Pancreas (tissue), 10 donors: ENCODE measurements at regions not wholly inside any gene's neighbourhood (a gene's known extent, or its start where the extent isn't known, plus 50 kb on each side); places are given as distances from the start of the nearest gene placed in this dataset.

Source experiments
- ATAC-seq, 4 donors: fragments of 200-7000 bp; cut with Tn5 transposase; one replicate each; pipeline versions ENCODE4 v1.8.0 to v1.9.1; 2020; ENCODE audit warnings: mild to moderate bottlenecking in 4 of 4, moderate library complexity in 4 of 4
- DNase-seq, 6 donors: peaks; one replicate each; pipeline ENCODE4 v3.0.0-alpha.2; 2020
- FAIRE-seq: peaks from 2 replicates; lab custom pipeline; 2012; peaks lifted over from hg19 to GRCh38; lab: Jason Lieb, UNC
- H3K27ac ChIP-seq, 4 donors: fragments of 200-600 bp; sonication (generic); 1 replicate in 3 of 4; 2 replicates in 1 of 4; pipeline versions ENCODE4 v1.5.0 to v1.8.0; 2020
- H3K27me3 ChIP-seq, 4 donors: fragments of 200-600 bp; one replicate each; pipeline ENCODE4 v1.8.0; 2021
- H3K36me3 ChIP-seq, 3 donors: fragments of 200-600 bp; sonication (generic) in 1 of 3; one replicate each; pipeline versions ENCODE4 v1.5.0 to v1.8.0; 2020 to 2021
- H3K4me1 ChIP-seq, 3 donors: fragments of 200-600 bp; one replicate each; pipeline ENCODE4 v1.8.0; 2021
- H3K4me3 ChIP-seq, 4 donors: fragments of 200-600 bp; sonication (generic) in 2 of 4; one replicate each; pipeline versions ENCODE4 v1.5.0 to v1.8.0; 2020 to 2021
- H3K9me3 ChIP-seq, 4 donors: fragments of 200-600 bp; one replicate each; pipeline ENCODE4 v1.8.0; 2021
- WGBS, 2 donors: extraction: QIAGEN DNeasy Blood & Tissue Kit; methylation state at CpG; one replicate each; pipeline ENCODE4 v1.1.7; 2013; 5-methylcytosine and 5-hydroxymethylcytosine counted together
- intact Hi-C, 3 donors: fragments of 100-400 bp; cut with DNase I; formaldehyde crosslinking; loops; one replicate each; pipeline versions ENCODE4 v1.11.1 to v1.14.2; 2022
- TF ChIP-seq, protein P1 (sequence below), 4 donors: fragments of 200-600 bp; sonication (generic) in 3 of 4; IDR thresholded peaks; one replicate each; pipeline versions ENCODE4 v1.5.0 to v1.8.0; 2021; ENCODE audit warnings: antibody characterized with exemption in 4 of 4
- donor health status: healthy with polysubstance abuse.
- donor health status: DM: no; HTN: no; CAD: no; lungs with moderate emphysema.
- donor health status: DM: no; HTN: no; CAD: no.
- donor health status: control.
- donor health status: control.
- donor health status: Bipolar disorder and iron deficiency.
- donor health status: DM: yes; HTN: yes; CAD: no.
- donor health status: DM: no; HTN: no; CAD: no.
- donor health status: DM: no; HTN: no; CAD: no.
- donor health status: DM: yes; HTN: yes; CAD: no.

DNA sequence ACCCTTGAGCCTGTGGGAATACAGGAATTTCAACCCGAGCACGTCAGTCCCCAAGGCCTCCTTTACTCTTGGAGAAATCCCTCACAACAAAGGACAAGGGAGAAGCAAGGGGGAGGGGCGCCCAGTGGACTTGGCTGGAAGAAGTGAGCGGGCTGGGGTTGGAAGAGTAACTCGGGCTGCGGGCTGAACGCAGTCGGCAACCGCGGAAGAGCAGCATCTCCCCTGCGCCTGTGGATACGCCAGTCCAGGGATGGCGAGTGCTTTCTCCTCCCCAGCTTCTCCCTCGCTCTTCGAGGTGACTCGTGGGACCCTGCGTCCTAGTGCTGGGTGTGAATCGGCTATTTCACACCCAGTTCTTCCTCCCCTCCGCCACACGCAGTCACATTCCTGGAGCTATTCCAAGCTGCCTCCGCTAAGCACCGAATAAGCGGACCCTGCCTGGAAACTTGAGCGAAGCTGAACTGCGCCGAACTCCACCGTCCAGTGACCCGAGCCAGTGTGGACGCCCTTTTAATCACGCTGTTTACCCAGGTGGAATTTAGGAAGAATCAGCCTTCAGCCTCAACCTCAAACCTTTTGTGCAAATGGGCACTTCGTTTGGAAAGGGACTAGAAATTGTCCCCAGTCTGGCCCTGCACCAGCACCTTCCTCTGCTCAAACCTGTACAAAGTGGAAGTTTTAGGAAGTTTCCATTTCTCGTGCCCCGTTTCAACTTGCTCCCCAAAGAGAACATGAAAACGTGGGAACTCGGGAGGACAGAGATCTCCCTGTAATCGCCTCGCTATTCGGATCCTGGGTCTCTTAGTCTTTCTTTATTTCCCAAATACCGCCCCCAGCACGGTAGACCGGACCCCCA is 64.3 kb upstream of the WDR17 start:
- intact Hi-C loops, result no loop called here
- Histone ChIP-seq H3K27me3 (peaks cover 0 to 7% (median 0%) of the 10 kb centered on the region in 4 donors), H3K27ac (no peak overlapping the region), H3K4me1 (no peaks in the 10 kb centered on the region), H3K4me3 (peak overlapping the region; percentile 9 to 54 (median 32)), H3K9me3 (no peaks in the 10 kb centered on the region), H3K36me3 (no peaks in the 10 kb centered on the region)
- no peak for FAIRE-seq
- ATAC-seq, result peak; percentile 56 to 70 (median 68)
- TF ChIP-seq, protein P1, sequence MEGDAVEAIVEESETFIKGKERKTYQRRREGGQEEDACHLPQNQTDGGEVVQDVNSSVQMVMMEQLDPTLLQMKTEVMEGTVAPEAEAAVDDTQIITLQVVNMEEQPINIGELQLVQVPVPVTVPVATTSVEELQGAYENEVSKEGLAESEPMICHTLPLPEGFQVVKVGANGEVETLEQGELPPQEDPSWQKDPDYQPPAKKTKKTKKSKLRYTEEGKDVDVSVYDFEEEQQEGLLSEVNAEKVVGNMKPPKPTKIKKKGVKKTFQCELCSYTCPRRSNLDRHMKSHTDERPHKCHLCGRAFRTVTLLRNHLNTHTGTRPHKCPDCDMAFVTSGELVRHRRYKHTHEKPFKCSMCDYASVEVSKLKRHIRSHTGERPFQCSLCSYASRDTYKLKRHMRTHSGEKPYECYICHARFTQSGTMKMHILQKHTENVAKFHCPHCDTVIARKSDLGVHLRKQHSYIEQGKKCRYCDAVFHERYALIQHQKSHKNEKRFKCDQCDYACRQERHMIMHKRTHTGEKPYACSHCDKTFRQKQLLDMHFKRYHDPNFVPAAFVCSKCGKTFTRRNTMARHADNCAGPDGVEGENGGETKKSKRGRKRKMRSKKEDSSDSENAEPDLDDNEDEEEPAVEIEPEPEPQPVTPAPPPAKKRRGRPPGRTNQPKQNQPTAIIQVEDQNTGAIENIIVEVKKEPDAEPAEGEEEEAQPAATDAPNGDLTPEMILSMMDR (IDR thresholded peaks at IDR 0.05), result no peak
- DNase-seq, result peak in 5 of 6 donors; percentile 15 to 64 (median 27)
- 2% methylated on average over 38 to 41 of the region's 41 CpGs for WGBS, 2 donors

DNA sequence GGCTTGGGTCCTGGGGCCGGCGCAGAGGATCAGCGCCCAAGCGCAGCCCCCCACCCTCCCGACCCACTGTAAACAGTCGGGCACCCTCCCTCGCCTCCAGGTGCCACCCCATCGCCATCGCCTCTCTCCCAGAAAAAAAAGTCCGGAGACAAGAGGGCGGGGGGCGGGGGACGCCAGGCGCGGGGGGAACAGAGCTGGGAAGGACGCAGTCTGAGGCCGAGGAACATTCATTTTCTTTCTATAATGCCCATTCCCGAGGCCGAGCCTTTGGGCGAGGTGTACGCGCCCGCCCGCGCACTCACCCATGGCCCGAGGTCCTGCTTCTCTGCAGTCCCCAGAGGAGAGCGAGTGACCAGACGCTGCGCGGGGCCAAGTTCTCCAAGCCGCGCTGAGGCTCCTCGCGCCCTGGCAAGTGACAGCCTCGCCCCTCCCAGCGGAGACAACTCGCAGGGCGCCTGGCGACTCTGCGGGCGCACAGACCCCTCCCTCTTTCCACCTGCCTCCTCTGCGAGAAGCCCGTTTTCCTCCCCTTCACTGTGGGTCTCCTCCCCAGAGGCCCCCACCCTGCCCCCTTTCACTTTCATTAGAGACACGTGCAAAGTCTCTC is 63.5 kb upstream of the WDR17 start:
- Histone ChIP-seq H3K4me1 (no peaks in the 10 kb centered on the region), H3K27ac (no peak overlapping the region), H3K27me3 (peaks cover 0 to 7% (median 0%) of the 10 kb centered on the region in 4 donors), H3K4me3 (peak overlapping the region; percentile 9 to 54 (median 32)), H3K9me3 (no peaks in the 10 kb centered on the region), H3K36me3 (no peaks in the 10 kb centered on the region)
- DNase-seq (peak; percentile 11 to 79 (median 34)), ATAC-seq (peak; percentile 74 to 90 (median 86)), FAIRE-seq (no peak)
- TF ChIP-seq, protein P1 (IDR thresholded peaks at IDR 0.05), result no peak
- intact Hi-C loops, result no loop called here
- WGBS, 2 donors, result 0% methylated on average over 40 to 44 of the region's 44 CpGs

DNA sequence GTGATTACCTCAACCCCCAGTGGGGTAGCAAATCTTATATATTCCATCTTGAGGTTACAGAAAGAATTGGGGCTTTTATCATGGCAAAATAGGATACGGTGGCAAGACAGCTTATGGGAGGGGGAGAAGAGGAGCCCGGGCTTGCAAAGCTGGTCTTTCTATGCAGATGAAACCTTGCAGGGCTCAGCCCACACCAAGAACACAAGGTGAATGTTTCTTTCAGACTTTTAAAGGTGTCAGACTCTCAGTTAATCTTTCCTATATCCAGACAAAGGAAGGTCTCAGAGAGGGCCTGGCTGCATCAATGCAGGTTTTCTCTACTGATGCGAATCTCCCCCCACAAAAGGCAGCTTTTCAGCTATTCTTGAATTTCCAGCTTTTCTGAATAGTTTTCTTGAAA is 59.9 kb upstream of the WDR17 start:
- Histone ChIP-seq H3K9me3 (no peaks in the 10 kb centered on the region), H3K4me3 (no peak overlapping the region), H3K4me1 (no peaks in the 10 kb centered on the region), H3K27me3 (no peaks in the 10 kb centered on the region), H3K27ac (no peak overlapping the region), H3K36me3 (no peaks in the 10 kb centered on the region)
- intact Hi-C loops, result no loop called here
- no peak for DNase-seq
- TF ChIP-seq, protein P1 (IDR thresholded peaks at IDR 0.05), result no peak
- WGBS, 2 donors, result 45 to 48% methylated on average over 3 of the region's 3 CpGs
- no peak for FAIRE-seq
- ATAC-seq, result no peak

DNA sequence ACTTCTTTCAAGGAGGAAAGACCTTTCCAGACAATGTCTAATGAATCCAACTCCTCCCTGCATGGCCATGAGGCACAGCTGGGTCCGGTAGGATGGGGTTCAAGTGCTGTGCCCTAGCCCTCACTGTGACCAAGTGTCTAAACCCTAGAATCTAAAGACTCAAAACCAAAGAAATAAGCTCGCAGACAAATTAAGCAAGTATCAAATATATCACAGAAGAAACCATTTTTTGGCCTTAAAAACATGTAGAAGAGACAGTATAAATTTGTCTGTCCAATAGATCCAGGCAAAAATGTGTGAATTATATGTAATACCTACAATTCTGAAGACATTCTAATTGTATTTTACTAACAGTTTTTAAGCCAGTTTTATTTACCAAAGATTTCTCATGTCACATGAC is 56.4 kb upstream of the WDR17 start:
- intact Hi-C loops, result no loop called here
- TF ChIP-seq, protein P1 (IDR thresholded peaks at IDR 0.05), result no peak
- Histone ChIP-seq H3K4me1 (no peaks in the 10 kb centered on the region), H3K4me3 (no peak overlapping the region), H3K27ac (no peak overlapping the region), H3K36me3 (no peaks in the 10 kb centered on the region), H3K27me3 (no peaks in the 10 kb centered on the region), H3K9me3 (no peaks in the 10 kb centered on the region)
- FAIRE-seq (no peak), ATAC-seq (no peak), DNase-seq (no peak)
- 70 to 72% methylated on average over 2 of the region's 2 CpGs for WGBS, 2 donors

DNA sequence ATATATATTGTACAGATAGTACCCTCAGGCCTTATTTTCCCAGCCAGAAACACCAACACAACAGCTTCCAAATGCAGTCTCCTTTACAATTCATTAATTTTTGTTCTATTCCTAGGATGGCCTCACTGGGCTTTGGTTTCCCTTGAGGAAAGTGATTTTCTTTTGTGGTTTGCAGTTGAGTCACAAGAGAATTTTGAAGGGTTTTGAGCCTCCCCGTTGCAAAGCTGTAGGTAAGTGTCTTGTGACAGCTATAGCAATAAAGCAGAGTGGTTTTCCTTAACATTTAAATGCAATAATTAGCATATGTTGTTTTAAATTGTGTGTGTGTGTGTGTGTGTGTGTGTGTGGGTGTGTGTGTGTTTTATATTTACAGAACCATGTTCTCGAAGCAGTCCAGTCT is 54.1 kb upstream of the WDR17 start:
- TF ChIP-seq, protein P1 (IDR thresholded peaks at IDR 0.05), result no peak
- intact Hi-C loops, result no loop called here
- FAIRE-seq (no peak), ATAC-seq (no peak), DNase-seq (no peak)
- no peak overlapping the region for H3K4me3 ChIP-seq
- H3K27ac ChIP-seq, result no peak overlapping the region
- H3K9me3 ChIP-seq, result no peaks in the 10 kb centered on the region
- no peaks in the 10 kb centered on the region for H3K36me3 ChIP-seq
- H3K27me3 ChIP-seq, result no peaks in the 10 kb centered on the region
- WGBS, 2 donors, result 43 to 61% methylated on average over 2 of the region's 2 CpGs
- no peaks in the 10 kb centered on the region for H3K4me1 ChIP-seq
